ENCODE measurements at regions not wholly inside any gene's neighbourhood (a gene's known extent, or its start where the extent isn't known, plus 50 kb on each side); places are given as distances from the start of the nearest gene placed in this dataset.

DNA sequence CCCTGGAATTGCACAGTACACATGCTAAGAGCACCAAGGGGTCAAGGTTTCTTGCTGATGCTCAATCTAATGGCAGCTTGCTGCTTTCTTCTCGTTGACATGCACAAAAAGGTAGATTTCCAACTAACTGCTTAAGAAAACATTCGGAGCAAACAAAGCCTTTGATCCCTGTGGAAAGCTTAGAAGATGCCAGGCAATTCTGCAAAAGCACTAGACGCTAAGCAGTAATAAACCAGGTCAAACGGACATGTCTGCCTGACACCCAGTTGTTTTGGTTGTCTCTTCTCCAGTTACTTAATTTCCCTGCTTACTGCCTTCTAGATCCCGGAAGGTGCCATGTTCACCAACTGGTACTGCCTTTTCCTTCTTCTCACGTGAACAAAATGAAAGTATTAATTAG is 100.5 kb upstream of the TMCC3 start:
- TF ChIP-seq POLR2A (IDR thresholded peaks at IDR 0.05) (no peak), POLR2AphosphoS5 (IDR thresholded peaks at IDR 0.05; ENCODE audit: insufficient read depth in 1 of 2, low read depth in 1 of 2) (no peak)
- TF ChIP-seq, protein P1, sequence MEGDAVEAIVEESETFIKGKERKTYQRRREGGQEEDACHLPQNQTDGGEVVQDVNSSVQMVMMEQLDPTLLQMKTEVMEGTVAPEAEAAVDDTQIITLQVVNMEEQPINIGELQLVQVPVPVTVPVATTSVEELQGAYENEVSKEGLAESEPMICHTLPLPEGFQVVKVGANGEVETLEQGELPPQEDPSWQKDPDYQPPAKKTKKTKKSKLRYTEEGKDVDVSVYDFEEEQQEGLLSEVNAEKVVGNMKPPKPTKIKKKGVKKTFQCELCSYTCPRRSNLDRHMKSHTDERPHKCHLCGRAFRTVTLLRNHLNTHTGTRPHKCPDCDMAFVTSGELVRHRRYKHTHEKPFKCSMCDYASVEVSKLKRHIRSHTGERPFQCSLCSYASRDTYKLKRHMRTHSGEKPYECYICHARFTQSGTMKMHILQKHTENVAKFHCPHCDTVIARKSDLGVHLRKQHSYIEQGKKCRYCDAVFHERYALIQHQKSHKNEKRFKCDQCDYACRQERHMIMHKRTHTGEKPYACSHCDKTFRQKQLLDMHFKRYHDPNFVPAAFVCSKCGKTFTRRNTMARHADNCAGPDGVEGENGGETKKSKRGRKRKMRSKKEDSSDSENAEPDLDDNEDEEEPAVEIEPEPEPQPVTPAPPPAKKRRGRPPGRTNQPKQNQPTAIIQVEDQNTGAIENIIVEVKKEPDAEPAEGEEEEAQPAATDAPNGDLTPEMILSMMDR (IDR thresholded peaks at IDR 0.05), result no peak
